ENCODE measurements at regions not wholly inside any gene's neighbourhood (a gene's known extent, or its start where the extent isn't known, plus 50 kb on each side); places are given as distances from the start of the nearest gene placed in this dataset.
"Not testable (repeated sequence)": the region's sequence is repeated elsewhere in the genome, so short reads cannot be mapped to it uniquely, and the experiment has no call there.

DNA sequence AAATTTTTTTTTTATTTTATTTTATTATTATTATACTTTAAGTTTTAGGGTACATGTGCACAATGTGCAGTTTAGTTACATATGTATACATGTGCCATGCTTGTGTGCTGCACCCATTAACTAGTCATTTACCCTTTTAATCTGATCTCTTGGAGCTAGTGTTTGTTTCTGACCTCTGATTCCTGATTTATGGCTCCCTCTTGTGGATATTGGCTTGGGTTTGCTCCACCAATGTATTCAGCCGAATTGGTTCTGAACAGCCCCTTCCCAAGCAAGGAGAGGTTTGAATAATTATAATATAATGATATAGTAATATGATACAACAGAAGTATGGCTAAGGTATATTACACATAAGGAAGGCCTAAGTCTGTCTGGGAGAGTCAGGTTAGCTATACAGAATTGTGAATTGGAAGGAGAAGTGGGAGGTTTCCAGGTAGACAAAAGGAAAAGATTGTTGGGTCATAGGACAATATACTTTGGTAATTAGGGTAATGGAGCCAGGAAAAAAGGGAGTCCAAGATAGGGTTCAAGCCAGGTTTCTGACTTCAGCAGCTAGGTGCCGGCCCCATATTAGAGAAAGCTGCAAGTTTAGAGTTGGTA is 53.1 kb upstream of the HMCN1 start:
- intact Hi-C loops (cut with micrococcal nuclease): loop anchor here (1.0 to 5.0 kb wide), 7 partner anchors 120 to 699 kb away; partner anchors contain the start of genes RNF2 and SWT1

DNA sequence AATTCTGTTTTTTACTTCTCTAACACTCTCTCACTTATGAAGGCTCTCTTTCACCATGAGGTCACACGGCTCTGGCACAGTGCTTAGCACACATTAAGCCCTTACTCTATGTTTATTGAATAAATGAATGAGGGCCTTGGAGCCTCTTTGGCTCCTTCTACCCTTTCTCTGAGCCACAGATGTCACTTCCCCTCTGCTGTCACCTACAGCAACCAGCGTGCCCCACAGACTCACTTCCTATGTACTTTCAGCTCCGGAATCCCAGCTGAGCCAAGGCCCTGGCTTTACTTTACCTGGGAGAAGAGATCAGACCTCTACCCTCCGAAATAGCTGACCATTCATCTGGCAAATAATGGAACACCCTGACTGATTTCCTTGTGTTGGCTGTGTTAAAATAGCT is 53.7 kb upstream of the HMCN1 start:
- intact Hi-C loops (cut with micrococcal nuclease): loop anchor here (1.0 to 5.0 kb wide), 4 partner anchors 120 to 875 kb away; partner anchors contain the start of gene RNF2

DNA sequence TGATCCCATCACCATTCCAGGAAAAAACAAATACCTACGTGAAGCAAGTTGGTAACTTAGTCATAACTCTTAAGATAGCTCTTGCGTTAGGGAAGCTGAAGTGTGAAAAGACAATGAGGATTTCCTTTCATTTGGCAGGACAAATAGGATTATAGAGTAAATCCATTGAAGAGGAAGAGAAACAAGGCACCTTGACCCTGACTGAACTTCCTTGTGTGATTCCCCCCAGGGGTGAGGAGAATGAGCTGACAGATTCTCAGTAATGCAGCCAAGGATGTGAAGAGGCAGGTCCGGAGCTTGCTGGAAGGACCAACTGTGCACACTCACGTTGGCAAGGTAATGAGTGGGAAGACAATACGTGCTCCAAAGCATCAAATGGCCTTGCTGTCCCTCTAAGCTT is 55.0 kb upstream of the HMCN1 start:
- intact Hi-C loops (cut with micrococcal nuclease): no loop called here

DNA sequence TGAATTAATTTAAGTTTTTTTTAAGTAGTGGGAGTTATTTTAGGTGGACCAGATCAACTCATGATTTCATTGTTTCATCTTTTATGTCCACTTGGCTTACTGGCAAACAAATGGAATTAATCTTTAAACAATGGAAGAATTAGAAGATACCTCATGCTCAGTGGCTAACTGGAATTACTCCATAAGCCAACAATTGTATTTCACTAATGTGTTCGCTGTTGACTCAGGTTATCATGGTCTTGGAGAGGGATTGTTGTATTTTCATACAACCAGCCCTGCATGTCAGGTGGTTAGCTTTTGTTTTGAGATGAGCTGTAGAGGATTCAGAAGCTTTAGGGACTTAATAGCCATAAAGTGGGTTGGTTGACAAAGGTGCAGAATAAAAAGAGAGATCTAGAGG is 57.2 kb upstream of the HMCN1 start:
- intact Hi-C loops (cut with micrococcal nuclease): no loop called here

DNA sequence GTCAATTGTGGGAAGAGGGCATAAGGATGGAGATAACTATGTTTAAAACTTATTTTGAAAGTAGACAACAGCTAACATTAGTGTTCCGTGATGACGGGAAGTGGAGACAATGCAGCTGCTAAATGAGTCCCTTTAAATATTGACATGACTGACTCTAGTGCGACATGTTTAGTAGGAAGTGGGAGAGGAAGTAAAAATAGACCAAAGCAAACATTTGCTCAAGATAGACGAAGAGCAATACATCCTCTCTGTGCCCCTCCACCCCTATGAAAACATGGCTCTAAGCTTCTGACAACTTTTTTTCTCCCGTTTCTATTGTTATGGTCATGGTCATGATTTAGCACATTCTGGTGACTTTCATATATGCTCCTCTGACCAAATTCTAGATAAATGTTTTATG is 60.0 kb upstream of the HMCN1 start:
- intact Hi-C loops (cut with micrococcal nuclease): no loop called here

DNA sequence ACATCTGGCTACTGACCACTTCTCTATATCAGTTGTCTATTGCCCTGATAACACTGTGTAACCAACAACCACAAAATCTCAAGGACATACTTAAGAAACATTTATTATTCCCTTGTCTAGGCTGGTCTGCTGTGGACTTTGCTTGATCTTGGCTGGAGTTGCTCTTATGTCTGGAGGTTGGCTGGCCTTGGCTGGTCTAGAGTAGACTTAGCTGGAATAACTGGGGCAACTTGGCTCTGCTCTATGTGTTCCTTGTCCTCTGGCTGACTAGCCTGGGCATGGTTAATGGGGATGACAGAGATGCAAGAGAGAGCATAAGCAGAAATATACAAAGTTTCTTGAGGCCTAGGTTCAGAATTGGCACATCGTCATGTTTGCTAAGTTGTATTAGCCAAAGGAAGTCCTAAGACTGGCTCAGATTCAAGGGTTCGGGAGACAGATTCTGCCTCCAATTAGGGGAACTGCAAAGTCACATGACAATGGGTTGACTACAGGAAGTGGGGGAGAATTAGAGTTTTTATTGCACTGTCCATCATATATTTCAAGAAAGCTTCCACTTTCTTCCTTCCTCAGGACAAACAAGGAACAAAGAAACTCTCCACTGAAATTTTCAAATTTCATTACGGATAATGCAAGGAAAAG is 61.4 kb upstream of the HMCN1 start:
- intact Hi-C loops (cut with micrococcal nuclease): no loop called here

DNA sequence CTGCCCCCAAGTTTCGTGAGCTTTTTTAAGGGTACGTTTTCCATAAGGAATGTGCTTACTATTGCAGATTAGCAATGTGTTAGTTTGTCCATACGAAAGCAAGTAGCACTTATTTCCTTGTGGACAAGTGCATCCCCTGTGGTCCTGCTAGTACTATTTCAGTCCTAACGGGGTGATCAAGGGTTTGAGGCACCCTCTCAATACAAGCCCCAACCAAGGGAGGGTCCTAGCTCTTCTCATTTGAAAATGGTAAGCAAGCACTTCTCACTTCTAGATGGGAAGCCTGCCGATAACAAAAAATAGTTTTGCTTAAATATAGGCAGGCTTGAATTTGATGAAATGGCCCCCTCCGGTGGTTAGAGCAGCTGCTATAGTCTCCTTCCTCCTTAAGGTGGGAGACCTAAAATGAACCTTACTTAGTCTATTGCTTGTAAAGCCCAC is 64.0 kb upstream of the HMCN1 start:
- intact Hi-C loops (cut with micrococcal nuclease): loop anchor here (1.0 to 2.0 kb wide), 10 partner anchors 75 to 865 kb away; partner anchors contain the start of genes IVNS1ABP, SWT1 and TRMT1L

DNA sequence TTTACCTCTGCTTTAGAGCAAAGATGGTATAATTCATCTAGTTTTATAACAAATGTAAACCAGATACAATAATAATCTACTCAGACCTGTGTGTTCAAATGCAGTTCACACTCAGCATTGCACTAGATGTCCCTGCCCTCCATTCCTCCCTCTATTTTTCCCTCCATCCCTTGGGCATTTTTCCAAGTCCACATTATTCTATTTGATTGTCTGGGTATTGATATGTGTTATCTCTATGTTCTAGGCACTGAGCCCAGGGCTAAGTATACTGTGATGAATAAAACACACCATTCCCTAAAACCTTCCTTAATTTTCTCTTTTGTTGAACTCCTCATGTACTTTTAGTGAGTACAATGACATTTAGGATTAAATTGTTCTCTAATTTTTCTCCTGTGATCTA is 66.2 kb upstream of the HMCN1 start:
- intact Hi-C loops (cut with micrococcal nuclease): no loop called here

DNA sequence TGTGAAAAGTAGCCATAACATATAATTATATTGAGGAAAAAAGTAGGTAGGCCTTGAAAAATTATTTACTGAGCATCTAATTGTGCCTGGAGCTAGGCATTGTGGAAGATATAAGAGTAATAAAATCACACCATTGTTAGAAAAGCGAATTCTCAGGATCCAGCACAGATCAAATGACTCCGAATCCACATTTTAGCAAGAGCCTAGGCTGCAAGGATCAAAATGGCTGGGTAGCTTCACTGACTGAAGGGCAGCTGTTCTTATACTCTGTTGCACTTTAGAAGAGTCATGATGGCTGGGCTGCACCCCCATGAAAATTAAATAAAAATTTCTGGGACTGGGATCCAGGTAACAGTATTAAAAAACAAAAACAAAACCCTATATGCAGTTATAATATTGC is 67.6 kb upstream of the HMCN1 start:
- intact Hi-C loops (cut with micrococcal nuclease): no loop called here

DNA sequence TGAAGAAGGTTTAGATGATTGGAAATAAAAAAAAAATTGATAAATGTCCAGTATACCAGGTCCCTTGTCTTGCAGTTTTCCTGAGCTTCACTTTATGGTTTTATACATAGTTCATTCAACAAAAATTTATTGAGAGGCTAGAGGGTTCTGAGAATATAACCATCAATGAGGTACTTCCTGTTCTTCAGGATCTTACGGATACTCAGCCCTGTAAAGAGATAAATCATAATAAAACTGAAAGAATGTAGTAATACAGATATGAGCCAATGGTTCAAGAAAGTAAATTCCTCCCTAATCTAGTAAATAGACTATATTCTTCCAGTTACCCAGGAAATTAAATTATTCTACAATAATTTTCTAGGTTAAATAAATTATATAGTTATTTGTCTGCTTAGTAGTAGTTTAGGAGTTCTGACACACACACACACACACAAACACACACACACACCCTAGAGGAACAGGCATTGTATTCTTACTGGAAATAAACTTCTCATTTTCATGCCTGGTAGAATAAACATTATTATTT is 70.4 kb upstream of the HMCN1 start:
- intact Hi-C loops (cut with micrococcal nuclease): loop anchor here (2.0 kb wide), 1 partner anchor 27 kb away; no protein-coding TSS in a partner anchor

DNA sequence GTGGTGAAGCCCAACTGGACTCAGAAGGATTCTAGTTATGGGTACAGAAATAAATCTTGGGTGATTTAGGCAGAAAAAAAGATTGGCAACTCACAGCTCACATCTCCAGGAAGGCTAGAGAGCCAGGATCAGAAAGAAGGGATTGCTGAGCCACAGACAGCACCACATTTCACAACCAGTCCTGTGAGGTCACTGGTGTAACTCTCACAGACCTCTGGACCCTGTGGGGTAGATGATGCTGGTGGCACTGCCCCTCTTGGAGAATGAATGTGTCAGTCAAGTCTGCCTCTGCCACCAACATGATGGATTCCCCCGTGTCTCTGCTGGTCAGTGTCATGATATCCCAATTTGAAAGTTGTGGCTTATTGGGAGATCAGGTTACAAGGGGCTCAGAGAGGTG is 70.9 kb upstream of the HMCN1 start:
- intact Hi-C loops (cut with micrococcal nuclease): loop anchor here (2.0 kb wide), 1 partner anchor 27 kb away; no protein-coding TSS in a partner anchor

DNA sequence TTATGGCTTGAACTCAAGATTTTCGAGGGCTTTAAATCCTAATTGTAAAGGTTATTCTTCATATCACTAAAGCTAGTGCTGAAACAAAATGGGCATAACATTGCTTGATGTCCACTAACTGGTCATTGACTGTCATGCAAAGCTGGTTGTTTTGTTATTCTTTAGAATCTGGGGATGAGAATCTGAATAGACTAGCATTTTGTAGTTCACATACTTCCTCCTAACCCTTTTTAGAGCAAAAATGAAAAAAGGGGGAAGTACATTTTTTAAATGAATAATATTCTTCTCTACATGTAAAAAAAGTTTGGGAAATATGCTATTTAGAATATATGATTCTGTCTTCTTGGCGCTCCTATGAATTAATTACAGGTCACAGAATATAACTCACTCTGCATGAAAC is 72.2 kb upstream of the HMCN1 start:
- intact Hi-C loops (cut with micrococcal nuclease): loop anchor here (2.0 kb wide), 1 partner anchor 25 kb away; no protein-coding TSS in a partner anchor

DNA sequence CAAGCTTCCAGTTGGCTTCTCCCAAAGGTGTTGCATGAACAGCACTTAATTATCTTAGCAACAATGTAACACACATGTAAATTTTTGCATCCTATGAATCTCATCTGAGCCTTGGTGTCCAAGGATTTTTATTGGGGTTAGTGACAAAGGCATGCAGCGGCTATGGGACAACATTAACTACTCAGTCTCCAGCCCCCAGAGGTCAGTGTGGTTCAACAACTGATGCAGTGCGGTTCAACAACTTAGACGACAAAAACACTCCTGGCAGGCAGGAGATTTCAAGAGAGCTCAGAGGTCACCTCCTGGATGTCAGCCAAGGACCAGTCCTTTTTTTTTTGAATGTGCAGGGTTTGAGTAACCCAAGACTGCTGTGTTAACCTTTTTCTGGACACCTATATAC is 77.5 kb upstream of the HMCN1 start:
- intact Hi-C loops (cut with micrococcal nuclease): no loop called here

DNA sequence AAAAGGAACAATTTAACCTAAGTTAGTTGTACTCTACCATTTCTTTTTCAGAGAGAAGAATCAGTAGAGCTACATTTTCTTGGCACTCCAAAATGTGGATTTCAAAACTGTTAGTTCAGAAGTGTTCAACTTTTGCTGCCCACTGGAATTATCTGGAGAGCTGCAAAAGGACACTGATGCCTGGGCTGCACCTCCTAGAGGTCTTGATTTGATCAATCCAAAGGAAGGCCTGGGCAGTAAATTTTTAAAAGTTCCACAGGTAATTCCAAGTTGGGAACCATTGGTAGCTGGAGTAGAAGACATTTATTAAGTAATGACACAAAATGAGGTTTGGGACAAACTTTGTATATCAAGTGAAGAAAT is 79.3 kb upstream of the HMCN1 start:
- intact Hi-C loops (cut with micrococcal nuclease): no loop called here

DNA sequence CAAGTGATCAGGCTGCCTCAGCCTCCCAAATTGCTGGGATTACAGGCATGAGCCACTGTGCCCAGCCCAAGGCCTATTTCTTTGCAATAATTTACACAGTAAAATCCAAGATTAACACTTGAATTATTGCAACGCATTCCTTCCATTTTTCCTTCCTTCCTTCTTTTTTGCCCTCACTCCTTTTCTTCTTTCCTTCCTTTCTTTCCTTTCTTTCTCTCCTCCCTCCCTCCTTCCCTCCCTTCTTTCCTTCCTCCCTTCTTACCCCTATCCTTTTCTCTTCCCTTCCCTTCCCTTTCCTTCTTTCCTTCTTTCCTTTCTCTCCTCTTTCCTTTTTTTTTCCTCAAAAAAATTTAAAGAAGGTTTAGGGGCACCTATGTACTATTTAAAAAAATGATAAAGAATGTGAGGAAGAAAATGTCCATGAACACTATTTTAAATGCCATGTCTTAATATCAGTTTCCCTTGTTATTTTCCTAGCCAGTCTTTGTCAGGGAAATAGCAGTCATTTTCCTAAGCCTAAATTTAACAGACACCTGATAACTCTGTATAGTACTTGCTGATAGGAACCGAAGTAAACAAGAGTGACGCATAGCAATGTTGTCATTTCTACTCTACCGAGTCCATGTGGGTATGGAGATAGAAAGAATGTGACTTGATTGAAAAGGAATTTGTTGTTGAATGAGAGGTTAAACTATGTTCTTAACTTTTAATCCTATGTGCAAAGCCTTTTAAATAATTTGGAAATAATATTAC is 79.8 kb upstream of the HMCN1 start:
- intact Hi-C loops (cut with micrococcal nuclease): no loop called here

DNA sequence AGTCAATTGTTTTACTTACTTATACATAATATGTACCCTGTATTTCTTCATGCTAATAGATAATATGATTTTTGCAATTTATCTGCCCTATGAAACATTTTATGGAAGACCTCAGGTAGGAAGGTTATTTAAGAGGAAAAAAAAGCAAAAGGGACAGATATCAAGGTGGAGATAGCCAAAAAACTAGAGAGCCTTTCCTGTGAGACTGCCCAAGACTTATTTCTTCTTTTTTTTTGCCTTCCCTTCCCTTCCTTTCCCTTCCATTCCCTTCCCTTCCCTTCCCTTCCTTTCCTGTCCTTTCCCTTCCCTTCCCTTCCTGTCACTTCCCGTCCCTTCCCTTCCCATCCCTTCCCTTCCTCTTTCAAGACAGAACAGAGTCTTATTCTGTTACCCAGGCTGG is 80.6 kb upstream of the HMCN1 start:
- intact Hi-C loops (cut with micrococcal nuclease): no loop called here

DNA sequence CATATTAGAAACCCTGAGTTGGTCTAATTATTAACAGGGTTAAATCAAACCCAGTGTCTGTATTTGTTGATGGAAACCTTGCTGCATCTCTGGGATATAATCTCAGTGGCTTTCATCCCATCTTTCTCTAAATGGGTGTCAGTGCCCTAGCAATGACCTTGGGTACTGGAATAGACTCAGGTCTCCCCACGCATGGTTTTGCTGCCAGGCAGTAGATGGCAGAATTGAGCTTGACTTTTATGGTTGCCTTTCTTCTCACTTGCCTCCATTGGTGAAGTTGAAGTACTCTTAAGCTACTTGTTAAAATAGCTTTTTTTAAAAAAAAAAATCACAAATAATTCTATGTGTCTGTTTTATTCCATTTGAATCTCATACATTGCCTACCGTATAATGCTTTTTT is 81.8 kb upstream of the HMCN1 start:
- intact Hi-C loops (cut with micrococcal nuclease): no loop called here

DNA sequence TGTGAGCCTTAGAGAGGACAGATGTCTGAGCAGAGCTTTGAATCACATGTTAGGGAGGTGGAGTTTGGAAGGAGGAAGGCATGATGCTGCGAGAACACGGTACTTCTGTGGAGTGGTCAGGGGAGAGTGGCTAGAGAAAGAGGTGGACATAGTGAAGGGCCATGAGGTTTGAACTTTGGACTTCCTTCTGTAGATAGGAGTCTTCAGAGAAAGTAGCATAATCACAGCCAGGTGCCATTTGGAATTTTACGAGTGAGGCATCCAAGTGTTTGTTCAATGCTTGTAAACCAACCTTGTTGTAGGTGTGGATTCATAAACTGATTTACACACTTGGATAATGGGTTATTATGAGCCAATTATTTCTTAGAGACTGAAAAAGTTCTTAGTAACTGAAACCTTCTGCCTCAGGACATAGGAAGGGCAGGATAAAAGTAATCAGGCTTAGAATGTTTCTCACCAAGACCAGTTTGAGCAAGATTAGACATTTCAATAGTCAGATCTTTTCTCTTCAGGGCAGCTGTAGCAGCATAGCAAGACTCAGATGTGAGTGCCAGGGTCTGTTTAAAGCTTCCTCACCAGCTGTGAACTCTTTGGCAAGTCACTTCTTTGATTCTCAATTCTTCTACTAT is 83.5 kb upstream of the HMCN1 start:
- intact Hi-C loops (cut with micrococcal nuclease): no loop called here

DNA sequence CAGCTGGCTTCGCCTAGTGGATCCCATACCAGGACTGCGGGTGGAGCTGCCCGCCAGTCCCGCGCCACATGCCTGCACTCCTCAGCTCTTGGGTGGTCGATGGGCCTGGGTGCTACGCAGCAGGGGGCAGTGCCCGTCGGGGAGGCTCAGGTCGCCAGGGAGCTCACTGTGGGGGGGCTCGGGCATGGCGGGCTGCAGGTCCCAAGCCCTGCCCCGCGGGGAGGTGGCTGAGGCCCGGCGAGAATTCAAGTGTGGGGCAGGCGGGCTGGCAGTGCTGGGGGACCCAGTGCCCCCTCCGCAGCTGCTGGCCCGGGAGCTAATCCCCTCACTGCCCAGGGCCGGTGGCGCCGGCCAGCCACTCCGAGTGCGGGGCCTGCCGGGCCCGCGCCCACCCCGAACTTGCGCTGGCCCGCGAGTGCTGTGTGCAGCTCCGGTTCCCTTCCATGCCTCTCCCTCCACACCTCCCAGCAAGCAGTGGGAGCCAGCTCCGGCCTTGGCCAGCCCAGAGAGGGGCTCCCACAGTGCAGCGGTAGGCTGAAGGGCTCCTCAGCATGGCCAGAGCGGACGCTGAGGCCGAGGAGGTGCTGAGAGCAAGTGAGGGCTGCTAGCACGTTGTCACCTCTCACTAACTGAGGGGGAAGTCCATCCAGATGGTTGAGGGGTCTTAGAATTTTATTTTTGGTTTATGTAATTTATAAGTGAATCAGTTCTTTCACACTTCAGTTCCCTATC is 85.2 kb upstream of the HMCN1 start:
- intact Hi-C loops (cut with micrococcal nuclease): no loop called here

DNA sequence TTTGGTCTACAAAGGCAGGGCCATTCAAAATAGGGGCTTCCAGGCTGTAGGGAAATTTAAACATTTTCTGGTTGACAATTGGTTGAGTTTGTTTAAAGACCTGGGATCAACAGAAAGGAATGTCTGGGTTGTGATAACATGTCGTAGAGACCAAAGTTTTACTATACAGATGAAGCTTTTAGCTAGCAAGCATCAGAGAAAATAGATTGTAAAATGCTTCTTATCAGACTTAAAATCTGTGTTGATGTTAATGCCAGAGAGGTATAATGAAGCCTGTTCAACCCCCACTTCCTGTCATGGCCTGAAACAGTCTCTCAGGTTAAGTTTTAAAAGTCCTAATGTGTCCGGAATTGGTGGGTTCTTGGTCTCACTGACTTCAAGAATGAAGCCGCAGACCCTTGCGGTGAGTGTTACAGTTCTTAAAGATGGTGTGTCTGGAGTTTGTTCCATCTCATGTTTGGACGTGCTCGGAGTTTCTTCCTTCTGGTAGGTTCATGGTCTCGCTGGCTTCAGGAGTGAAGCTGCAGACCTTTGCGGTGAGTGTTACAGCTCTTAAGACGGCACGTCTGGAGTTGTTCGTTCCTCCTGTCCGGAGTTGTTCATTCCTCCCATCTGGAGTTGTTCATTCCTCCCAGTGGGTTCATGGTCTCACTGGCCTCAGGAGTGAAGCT is 86.5 kb upstream of the HMCN1 start:
- intact Hi-C loops (cut with micrococcal nuclease): not testable (repeated sequence)

Measured in T-helper 1 cell treated with Interleukin-12 subunit alpha and Interleukin-12 subunit beta and Interleukin-4 antibody, amounts not matched to agents 30 ng/mL and 1 ng/mL, for 36 hours (primary cell).